M059J (cell line): ENCODE measurements at regions not wholly inside any gene's neighbourhood (a gene's known extent, or its start where the extent isn't known, plus 50 kb on each side); places are given as distances from the start of the nearest gene placed in this dataset.

Experiments
- DNase-seq: peaks from one replicate; pipeline ENCODE4 v3.0.0-alpha.2; 2012; ENCODE audit warnings: low read depth

DNA sequence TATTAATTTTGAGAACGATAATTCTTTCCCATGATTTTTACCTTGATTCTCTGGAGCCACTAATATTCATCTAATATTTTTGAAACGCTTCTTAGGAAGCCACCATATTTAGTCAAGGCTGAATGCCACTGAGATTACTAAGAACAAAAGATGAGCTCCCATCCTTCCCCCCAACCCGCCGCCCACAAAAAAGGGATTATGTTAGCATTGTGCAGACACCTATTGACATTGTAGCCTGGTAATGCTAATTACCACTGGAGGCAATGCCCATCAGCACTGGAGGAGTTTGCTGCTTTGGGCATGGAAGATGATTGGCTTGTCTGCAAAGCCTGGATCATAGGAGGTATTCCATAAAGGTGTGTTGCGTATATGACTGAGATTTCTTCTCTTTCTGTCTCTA lies 739.1 kb upstream of the WWC1 start:
- no peak for DNase-seq

DNA sequence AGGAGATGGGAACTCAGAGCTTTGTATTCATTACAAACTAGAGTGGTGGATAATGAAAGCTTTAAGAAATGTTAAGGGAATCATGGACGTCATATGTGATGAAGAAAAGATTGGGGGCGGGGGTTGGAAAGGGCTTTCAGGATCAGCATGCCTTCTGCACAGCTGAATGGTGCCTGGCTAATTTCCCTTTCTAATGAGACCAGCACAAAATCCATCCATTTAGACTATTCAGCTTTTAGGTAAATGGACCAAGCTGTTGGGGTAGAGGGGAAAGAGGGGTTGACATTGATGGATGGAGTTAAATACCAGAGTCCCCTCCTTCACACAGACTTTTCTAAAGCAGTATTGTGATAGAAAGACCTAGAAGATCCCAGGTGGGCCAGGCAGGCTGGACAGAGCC lies 737.9 kb upstream of the WWC1 start:
- no peak for DNase-seq

DNA sequence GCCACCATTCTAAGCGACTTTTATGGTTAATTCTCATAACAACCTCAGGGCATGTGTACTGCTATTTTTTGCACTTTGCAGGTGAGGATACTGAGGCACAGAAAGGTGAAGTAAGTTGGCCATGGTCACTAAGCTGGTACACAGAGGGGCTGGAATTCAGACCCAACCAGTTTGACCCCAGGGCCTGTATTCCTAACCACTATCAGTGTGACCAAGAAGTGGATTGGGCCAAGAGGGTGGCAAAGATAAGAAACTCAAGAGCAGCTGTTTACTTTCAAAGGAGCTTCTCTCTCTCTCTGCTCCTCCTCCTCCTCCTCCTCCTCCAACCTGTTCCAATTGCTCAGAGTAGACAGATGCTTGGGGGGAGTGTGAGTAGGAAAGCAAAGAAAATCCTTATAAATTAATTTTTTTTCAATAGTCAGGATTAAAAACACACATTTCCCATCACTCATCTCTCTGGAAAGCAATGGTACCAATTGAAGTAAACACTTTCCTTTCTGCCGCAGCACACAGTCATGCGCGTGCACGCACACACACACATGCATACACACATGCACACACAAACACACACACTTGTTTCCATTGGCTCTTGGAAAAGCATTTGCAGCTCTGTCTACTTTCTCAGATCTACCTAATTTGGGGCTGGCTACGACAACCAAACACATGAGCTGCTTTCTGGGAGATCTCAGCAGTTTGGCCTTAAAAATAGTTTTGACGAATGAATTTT lies 736.7 kb upstream of the WWC1 start:
- DNase-seq = no peak

DNA sequence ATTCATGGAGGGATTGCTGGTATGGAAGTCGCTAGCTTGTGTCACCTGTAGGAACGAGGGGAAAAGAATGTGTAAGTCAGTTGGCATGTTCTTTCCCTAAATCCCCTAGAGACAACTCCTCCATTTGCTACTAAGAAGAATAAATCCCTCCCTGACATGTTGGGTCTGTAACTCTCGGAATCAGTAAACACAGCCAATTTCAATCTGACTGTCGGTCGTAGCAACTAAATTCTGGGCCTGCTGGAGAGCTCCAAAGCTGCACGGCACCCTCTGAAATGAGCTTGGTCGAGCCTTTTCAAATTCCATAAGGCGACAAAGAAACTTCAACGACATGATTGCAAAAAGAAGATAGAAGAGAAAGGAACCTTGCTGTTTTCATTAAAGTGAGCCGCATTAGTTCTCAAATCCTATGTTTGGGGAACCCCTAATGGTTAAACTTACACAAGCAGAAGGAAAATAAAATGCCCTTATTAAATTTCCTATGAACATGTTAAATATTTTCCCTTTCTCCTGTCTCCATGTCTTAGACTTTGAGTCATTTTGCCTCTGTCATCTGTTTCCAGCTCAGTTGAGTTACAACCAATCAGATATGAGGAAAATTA lies 735.8 kb upstream of the WWC1 start:
- DNase-seq = no peak

DNA sequence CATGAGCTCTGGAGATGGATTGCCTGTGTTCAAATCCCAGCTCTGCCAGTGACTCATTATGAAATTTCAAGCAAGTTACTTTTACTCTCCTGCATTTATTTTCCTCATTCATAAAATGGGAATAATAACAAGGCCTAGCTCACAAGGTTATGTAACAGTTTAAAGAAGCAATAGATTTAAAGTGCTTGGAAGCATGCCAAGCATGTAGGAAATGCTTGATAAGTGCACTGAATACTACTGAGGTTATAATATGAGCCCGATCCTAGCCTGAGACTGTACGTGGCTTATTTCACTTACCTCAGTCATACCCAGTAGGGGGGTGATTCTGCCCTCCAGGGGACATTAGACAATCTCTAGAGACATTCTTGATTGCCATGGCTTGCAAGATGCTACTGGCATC lies 734.1 kb upstream of the WWC1 start:
- DNase-seq = no peak

DNA sequence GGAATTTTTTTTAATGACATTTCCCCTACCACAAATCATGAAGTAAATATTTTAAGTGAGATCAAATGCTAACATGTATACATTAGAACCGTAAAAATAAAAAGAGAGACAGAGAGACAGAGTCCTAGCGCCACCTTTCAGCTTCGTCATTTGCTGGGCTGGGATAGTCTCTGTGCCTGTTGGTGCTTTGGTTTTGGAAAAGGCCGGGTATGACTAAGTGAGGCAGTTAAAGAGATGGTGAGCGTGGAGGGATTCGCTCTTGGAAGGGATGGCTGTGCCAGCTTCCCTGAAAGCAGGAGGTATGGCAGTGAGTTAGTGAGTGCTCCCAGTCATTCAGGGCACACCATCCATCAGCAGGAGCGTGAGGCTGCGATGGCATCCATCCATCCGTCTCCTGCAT lies 729.6 kb upstream of the WWC1 start:
- no peak for DNase-seq

DNA sequence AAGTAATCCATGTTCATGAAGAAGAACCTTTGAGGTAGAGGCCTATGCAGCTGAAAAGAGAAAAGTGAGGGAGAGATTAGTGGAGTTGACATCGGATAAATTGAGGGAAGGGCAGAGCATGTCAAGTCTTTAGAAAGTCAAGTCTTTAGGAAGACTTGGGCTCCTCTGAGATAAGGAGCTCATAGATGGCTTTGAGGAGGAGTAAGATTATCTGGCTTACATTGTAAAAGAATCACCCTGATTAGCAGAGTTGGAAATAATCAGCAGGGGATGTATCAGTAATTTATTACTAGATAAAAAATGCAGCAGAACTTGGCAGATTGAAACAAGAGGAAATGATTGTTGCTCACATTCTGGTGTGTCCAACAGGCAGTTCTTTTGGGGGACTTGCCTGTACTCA lies 727.2 kb upstream of the WWC1 start:
- DNase-seq = no peak

DNA sequence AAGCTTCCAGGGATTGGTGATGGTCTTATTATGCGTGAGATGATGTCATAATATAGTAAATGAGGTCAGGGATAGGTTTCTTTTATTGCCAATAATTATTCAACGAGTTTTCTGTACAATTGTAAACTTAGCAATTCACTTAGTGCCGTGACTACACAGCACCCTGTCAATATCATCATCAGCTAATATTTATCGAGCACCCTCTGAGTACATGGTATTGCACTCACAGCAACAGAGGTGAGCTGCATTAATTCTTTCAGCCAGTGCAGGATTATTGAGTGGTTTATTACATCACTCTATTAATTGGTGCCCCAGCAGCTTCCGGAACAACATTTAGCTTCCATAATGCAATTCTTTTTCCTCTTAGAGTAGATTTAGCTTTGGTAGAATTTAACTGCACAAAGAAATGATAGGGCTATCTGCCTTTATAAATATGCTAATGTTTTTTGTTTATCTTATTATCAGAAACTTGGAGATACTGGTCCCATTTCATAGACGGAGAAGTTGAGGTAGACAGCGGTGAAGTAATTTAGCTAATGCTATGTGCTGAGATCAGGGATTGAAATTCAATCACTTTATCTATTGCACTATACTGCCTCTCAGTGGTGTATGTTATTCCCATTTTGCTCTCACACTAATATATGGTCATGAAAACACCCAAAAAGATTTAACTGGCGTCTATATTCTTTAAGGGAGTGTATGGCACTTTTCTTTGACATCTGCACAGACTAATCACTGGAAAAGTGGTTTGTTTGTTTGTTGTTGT lies 726.1 kb upstream of the WWC1 start:
- DNase-seq = peak; percentile 32

DNA sequence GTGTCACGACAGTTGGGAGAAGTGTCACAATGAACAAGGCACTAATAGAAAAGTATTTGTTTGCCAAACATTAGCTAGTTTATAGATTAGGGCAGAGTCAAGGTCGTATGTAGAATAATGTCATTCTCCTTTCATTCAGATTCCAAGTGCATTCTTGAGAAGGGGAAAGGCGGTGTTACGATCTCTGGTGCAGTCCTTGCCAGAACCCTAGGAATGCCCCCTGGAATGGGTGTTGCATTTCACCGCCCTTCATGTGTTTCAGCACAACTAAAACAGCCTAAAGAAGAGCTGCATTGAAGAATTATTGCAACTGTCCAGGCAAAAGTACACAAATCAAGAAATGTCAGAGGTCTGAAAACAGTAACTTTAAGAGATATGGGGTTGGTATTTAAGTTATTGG lies 721.0 kb upstream of the WWC1 start:
- DNase-seq = no peak

DNA sequence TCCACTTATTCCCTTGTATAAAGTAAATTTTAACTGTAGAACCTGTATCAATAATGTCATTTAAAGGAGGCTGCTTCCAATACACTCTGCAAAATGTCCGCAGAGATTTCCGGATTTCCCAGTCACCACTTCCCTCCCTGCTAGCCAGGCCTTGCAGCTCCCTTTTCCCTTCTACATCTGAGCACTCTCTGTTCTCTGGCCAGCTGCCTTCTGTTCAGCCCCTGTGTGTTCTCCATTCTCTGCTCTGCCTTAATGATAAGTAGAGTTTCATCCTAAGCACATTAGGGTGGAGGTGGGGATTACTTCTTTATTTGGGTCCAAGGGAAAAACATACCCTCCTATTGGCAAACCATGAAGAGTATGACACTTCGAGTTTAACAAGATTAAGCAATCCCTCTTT lies 719.6 kb upstream of the WWC1 start:
- DNase-seq = no peak

DNA sequence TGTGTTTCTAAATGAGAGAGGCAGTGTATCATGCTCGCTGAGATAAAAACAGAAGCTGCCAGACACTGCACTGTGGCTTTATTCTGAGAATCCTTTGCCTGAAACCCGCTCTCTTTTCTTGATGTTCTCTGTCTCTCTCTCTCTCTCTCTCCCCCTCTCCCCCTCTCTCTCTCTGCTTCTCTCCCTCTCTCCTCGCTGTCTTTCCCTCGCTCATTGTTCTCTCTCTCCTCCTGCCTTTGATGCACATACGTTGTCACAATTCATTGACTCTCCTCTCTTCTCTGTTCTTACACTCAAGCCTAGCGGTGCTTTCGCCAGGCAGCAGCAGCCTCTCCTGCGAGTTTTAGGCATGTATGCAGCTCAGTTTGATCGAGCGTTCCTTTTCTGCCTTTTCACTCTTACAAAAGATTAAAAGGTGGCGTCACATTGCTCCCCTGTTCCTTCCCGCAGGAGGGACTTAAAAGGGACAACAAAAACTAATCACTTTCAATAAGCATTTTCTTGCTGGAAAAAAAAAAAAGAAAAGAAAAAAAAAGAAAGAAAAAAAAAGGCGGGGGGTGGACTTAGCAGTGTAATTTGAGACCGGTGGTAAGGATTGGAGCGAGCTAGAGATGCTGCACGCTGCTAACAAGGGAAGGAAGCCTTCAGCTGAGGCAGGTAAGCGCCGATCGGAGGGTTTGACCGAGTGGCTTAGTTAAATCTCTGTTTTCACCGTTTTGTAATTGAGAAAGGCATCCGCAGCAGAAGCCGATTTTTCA lies 717.9 kb upstream of the WWC1 start:
- peak; percentile 78 for DNase-seq

DNA sequence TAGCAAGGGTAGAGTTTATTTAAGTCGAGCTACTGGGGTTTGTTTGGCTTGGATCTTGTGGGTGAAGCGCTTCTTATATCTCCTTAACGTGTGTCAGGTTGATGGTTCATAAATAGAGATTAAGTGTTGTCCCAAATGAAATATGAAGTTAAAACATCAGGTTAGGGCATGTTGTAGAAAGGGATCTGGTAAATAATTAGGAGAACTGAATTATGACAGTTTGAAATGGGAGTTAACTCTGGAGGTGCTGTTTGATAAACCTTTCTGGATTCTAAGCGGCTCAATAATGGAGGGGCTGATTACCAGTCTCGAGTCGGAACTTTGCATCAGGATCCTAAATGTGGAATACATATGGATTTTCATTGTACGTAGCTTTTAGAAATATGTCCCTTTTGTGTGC lies 717.0 kb upstream of the WWC1 start:
- no peak for DNase-seq

DNA sequence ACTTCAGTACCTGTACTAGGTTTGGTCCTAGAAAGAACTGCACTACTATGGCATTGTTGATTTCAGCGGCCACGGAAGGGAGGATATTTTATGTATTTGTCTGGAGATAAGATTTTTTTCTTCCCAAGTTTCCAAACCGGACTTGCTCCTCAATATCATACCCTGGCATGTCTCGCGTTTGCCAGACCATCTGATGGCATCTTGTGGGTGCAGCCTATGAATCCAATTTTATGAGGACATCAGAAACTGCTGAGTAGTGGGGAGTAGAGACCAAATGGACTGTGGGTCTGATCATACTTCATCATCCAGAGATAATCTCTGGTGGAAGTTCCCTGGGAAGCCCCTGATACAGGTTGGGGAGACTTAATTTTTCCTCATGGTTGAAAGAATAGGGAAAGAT lies 716.1 kb upstream of the WWC1 start:
- peak; percentile 22 for DNase-seq

DNA sequence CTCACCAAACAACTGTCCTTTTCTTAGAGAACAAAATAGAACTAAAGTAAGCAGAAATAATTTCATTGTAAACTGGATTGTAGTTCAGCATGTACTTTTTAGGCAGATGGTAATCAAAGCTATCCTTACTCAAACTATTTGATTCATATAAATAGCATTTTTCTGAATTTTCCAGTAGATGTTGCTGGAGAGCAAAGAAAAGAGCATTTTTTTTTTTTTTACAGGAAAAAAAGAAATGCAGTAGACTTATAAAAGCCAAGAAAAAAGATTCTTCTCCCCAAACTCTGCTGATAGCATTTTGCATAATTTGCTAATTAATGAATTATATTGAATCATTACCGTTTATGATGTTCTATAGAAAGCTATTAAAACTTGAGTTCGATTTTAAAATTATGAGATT lies 715.3 kb upstream of the WWC1 start:
- DNase-seq = no peak

DNA sequence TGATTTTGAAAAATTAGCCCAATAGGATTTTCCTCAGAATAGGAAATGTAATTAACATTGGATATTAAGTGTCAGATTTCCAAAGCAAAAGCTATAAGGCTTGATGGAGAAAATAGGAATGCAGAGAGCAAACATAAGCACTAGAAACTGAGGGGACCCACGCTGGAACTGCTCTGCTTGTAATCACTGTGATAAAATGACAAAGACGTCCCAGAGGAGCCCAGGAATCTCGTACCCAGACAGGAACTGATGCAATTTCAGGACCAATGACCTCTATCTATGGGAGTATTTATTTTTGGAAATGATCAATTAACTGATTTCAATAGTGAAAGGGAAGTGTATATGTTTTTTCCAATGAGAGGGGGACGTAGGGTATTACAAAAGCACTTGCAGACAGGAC lies 714.5 kb upstream of the WWC1 start:
- peak; percentile 45 for DNase-seq

DNA sequence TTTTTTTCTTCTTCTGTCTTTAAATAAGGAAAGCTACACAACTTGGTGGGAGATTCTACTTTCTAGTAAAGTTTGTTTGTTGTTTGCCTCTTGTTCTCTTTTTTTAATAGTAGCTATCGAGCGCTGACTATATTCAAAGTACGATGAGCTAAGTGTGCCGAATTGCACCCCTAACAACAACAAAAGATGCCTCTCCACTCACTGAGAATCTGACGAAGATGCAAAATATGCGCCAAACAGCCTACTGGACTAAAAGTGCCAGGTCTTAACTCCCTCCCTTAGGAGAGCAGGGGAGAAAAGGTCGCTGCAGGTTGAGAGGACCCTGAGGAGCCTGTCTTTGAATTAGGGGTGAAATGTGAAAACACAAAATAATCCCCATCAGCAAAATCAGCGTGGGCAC lies 713.8 kb upstream of the WWC1 start:
- DNase-seq = peak; percentile 64

DNA sequence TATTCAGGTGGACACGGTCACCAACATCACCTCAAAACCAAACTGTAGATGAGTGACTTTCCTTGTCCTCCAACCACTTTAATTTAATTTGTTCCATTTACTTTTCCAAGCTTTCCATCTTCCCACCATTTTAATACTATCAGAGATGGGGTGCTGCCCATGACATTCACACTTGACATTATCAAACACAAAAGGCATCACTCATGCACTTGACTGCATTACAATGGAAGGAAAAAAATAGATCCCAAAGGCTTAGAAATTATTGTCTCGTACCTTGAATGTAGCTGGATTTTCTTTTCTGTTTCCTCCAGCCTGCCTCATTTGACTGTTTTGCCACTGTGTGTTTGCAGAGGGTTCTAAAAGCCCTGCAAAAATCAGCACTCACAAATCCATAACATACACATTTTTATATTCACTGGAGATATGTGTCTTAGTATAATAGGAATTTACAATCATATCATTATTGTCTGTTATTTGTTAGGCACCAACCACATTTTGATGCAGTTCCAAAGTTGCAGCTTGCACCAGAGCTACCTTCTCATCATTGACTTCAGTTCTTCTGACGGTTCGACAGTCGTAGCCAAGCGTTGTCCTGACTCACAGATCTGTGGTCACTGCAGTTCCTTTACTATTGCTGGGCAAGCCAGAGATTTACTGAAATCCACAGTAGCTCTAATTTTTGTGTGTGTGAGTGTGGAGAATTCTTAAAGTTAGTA lies 712.3 kb upstream of the WWC1 start:
- peak; percentile 78 for DNase-seq

DNA sequence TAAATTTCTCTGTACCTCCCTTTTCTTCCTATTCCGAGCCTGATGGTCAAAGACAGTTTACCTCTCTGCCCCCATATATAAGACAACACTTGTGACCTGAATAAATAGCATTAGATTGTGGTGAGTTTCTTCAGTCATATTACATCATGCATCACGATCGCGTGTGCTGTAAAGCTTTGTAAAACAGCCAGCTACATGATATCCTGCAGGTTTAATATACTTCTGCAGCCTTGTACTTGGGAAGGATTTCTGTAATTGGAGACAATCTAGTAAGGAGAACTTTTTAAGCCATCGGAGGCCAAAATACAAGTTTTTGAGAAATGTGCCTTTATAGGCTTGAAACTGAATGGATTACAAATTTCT lies 711.8 kb upstream of the WWC1 start:
- DNase-seq = peak; percentile 52

DNA sequence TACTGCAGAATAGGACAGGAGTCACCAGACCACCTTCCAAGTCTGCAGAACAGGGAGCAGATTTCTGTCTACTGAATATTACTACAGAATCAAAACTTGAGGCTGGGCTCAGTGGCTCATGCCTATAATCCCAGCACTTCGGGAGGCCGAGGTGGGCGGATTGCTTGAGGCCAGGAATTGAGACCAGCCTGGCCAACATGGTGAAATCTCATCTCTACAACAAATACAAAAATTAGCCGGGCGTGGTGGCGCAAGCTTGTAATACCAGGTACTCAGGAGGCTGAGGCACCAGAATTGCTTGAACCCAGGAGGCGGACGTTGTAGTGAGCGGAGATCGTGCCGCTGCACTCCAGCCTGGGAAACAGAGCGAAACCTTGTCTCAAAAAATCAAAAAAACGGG lies 710.8 kb upstream of the WWC1 start:
- DNase-seq = no peak

DNA sequence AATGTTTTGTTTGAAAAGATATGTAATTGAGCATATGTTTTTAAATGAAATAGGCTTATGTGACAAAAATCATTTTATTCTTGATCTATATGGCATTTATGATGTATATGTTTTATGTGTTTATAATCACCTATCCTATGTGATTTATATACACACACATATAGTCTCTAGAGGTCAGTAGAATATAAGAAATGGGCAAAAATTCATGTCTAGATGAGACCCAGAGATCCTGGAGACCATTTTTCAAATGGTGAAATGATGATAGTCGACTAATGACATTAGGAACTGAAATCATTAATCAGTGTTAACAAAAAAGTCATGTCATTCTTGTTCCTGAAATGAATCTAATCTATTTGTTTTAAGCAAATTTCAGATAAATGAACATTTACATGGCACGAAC lies 709.2 kb upstream of the WWC1 start:
- DNase-seq = peak; percentile 39

DNA sequence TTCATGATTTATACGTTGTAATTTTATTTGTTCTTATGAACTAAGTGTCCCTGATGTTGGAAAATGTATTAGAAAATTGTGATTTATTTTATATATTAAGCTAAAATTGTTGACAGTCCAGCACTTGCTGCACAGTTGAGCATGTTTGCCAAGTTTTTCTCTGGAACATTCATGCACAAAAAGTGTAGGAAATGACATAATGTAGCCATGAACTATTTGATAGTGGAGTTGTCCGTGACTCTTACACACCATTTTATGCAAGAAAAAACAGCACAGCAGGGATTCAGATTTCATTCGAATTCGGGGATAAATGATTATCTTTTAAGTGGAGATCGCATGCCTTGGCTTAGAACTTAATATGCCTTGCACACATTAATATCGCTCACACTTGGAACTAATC lies 708.6 kb upstream of the WWC1 start:
- DNase-seq = no peak

DNA sequence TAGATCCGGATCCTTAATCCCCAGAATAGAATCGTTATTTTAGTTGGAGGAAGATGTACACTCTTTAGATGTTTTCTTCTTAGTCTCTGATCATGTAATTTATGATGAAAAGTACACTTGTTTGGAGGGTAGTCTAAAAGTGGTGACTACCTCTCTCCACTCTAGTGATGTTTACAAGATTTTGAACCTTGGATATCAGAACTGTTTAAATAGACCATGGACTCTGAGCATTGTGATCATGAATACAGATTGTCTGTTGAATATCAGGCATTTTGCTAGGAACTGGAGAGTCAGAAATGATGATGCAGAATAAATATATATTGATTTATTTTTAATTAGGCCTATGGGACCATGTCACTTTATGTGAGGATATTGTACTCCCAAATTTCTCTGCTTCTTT lies 706.3 kb upstream of the WWC1 start:
- DNase-seq = no peak
